Hepatocyte (in vitro differentiated cells): ENCODE measurements at regions not wholly inside any gene's neighbourhood (a gene's known extent, or its start where the extent isn't known, plus 50 kb on each side); places are given as distances from the start of the nearest gene placed in this dataset.

Experiments used
- CTCF ChIP-seq: fragments of 200-600 bp; sonication (generic); IDR thresholded peaks from 2 replicates; pipeline ENCODE4 v1.5.1; 2016; ENCODE audit warnings: antibody characterized with exemption, mild to moderate bottlenecking; ENCODE audit not compliant: poor library complexity
- EZH2 ChIP-seq: fragments of 200-600 bp; sonication (generic); IDR thresholded peaks from 2 replicates; pipeline ENCODE4 v1.6.1; 2016; ENCODE audit warnings: antibody characterized with exemption, mild to moderate bottlenecking, borderline replicate concordance

DNA sequence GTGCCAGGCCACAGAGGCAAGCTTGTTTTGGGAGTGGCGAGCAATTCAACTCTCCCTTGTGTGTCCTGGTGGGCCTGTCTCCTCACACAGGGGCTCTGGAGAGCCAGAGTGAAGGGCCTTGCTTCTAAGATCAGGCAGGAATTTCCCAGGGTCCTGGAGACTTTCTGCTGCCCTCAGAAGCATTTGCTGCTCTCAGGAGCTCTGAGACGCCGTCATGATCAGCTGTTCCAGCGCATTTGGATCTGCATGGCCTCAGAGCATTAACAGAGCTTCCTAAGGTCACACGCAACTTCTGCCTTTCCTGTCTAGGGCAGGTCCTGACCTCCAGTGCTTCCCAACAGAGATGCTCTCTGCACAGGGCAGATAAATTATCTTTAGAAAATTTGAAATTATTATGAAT, 52.2 kb upstream of the C10orf90 start:
- no peak for TF ChIP-seq CTCF
- TF ChIP-seq EZH2 = no peak
